K562 (cell line): ENCODE measurements at regions not wholly inside any gene's neighbourhood (a gene's known extent, or its start where the extent isn't known, plus 50 kb on each side); places are given as distances from the start of the nearest gene placed in this dataset.
"Not testable (repeated sequence)": the region's sequence is repeated elsewhere in the genome, so short reads cannot be mapped to it uniquely, and the experiment has no call there.

Experiments used
- ATAC-seq: fragments of 200-7000 bp; cut with Tn5 transposase; 3 replicates; pipeline ENCODE4 v1.9.1; 2020; ENCODE audit warnings: moderate library complexity
- BruUV-seq: library from RNA; stranded (reverse); fragments of 400-500 nt; replicated peaks from 2 replicates; lab custom pipeline; 2021; lab: Mats Ljungman, UMichigan
- CTCF ChIA-PET: fragments of 300-600 bp; formaldehyde crosslinking; extraction: SDS; loops from one replicate; lab custom pipeline; 2021; ENCODE audit warnings: low intra/inter-chr PET ratio; lab: Yijun Ruan, JAX
- POLR2A ChIA-PET: fragments of 300-600, 350-650 bp; sonication (Branson Sonifier 250); formaldehyde crosslinking; extraction: SDS; loops from one replicate; lab custom pipeline; 2021; ENCODE audit warnings: antibody characterized with exemption, inconsistent platforms; lab: Yijun Ruan, JAX
- DNase-seq, 4 experiments: peaks; one replicate each; pipeline versions ENCODE4 v3.0.0 to v3.0.0-alpha.2; 2011 to 2018; ENCODE audit warnings: low spot score in 3 of 4, mixed read lengths in 3 of 4; ENCODE audit errors: extremely low read depth in 1 of 4
- FAIRE-seq: peaks from 2 replicates; lab custom pipeline; 2011; peaks lifted over from hg19 to GRCh38; lab: Jason Lieb, UNC
- H2AFZ ChIP-seq: 2 replicates; pipeline ENCODE4 v1.6.0; 2011; ENCODE audit warnings: low read depth, low read length, control low read depth, inconsistent platforms
- H3K27ac ChIP-seq: fragments of 200-600 bp; 3 replicates; pipeline ENCODE4 v1.8.0; 2011; ENCODE audit warnings: low read depth, mild to moderate bottlenecking, control low read depth, inconsistent platforms, low read length, moderate library complexity, mixed read lengths; ENCODE audit errors: extremely low read depth
- H3K27me3 ChIP-seq, 2 experiments: fragments of 300-600 bp in 1 of 2; 2 replicates in 1 of 2; 3 replicates in 1 of 2; pipeline versions ENCODE4 v1.6.0 to v1.8.0; 2011; ENCODE audit warnings: inconsistent platforms in 2 of 2, low read length in 2 of 2, mild to moderate bottlenecking in 1 of 2, mixed read lengths in 1 of 2, moderate library complexity in 1 of 2; ENCODE audit not compliant: control insufficient read depth in 2 of 2, insufficient read depth in 2 of 2
- H3K36me3 ChIP-seq: fragments of 300-600 bp; 3 replicates; pipeline ENCODE4 v1.8.0; 2011; ENCODE audit warnings: mild to moderate bottlenecking, low read length, inconsistent platforms; ENCODE audit not compliant: control insufficient read depth, insufficient read depth
- H3K4me1 ChIP-seq, 2 experiments: fragments of 200-600 bp in 1 of 2; replicated peaks in 1 of 2; 2 replicates in 1 of 2; 3 replicates in 1 of 2; pipeline versions ENCODE4 v1.5.1 to v1.8.0; 2011; ENCODE audit warnings: inconsistent platforms in 2 of 2, low read length in 2 of 2, mild to moderate bottlenecking in 1 of 2, mixed read lengths in 1 of 2, moderate library complexity in 1 of 2; ENCODE audit not compliant: control insufficient read depth in 2 of 2, insufficient read depth in 2 of 2
- H3K4me2 ChIP-seq: 2 replicates; pipeline ENCODE4 v1.6.1; 2011; ENCODE audit warnings: low read length, control low read depth, inconsistent platforms, mixed read lengths; ENCODE audit not compliant: insufficient read depth
- H3K4me3 ChIP-seq: fragments of 200-600 bp; sonication (generic), shearing (Covaris generic); 2 replicates; pipeline ENCODE4 v1.5.1; 2016; ENCODE audit warnings: control low read depth, inconsistent platforms
- H3K79me2 ChIP-seq: fragments of 200-600 bp; 3 replicates; pipeline ENCODE4 v1.8.0; 2011; ENCODE audit warnings: low read length, inconsistent platforms; ENCODE audit not compliant: control insufficient read depth, insufficient read depth
- H3K9ac ChIP-seq, 2 experiments: 2 replicates each; pipeline versions ENCODE4 v1.6.0 to v1.6.1; 2011; ENCODE audit warnings: low read depth in 2 of 2, low read length in 2 of 2, control low read depth in 1 of 2, inconsistent platforms in 1 of 2, mild to moderate bottlenecking in 1 of 2, mixed read lengths in 1 of 2; ENCODE audit not compliant: insufficient read depth in 1 of 2
- H3K9me1 ChIP-seq: one replicate; pipeline ENCODE4 v1.6.0; 2011; ENCODE audit warnings: inconsistent platforms, mild to moderate bottlenecking, low read length, moderate library complexity; ENCODE audit not compliant: control insufficient read depth, insufficient read depth
- H3K9me3 ChIP-seq: replicated peaks from 2 replicates; pipeline ENCODE4 v1.5.1; 2011; ENCODE audit warnings: low read depth, low read length, inconsistent platforms; ENCODE audit not compliant: control insufficient read depth, insufficient read depth
- H4K20me1 ChIP-seq: replicated peaks from 2 replicates; pipeline ENCODE4 v1.6.1; 2011; ENCODE audit warnings: low read length, inconsistent platforms, mixed read lengths; ENCODE audit not compliant: control insufficient read depth, insufficient read depth
- BCOR ChIP-seq: fragments of 450-650 bp; IDR thresholded peaks from 2 replicates; pipeline ENCODE4 v1.6.1; 2016
- KDM1A ChIP-seq, 2 experiments: fragments of 450-650 bp; IDR thresholded peaks; 2 replicates each; pipeline ENCODE4 v1.6.1; 2016; ENCODE audit warnings: mild to moderate bottlenecking in 2 of 2
- ZFX ChIP-seq: sonication (generic); formaldehyde crosslinking; IDR thresholded peaks from 2 replicates; pipeline ENCODE4 v1.8.0; 2022; ENCODE audit warnings: mild to moderate bottlenecking, missing genetic modification reagents, moderate library complexity
- ZNF146 ChIP-seq: IDR thresholded peaks from one replicate; pipeline ENCODE4 v1.6.1; 2018; ENCODE audit warnings: missing compliant biosample characterization; ENCODE audit not compliant: unreplicated experiment
- WGBS: fragments of 100-300 bp; shearing (Covaris generic); methylation state at CpG from one replicate; pipeline ENCODE4 v1.1.6; 2016; ENCODE audit warnings: low coverage, mixed read lengths; ENCODE audit not compliant: insufficient coverage; ENCODE audit errors: missing lambda C conversion rate; 5-methylcytosine and 5-hydroxymethylcytosine counted together
- in situ Hi-C: fragments of 300-500 bp; cut with MboI; formaldehyde crosslinking; loops from 4 replicates; pipeline ENCODE4 v1.15.0; 2018; ENCODE audit warnings: inconsistent platforms, mixed read lengths
- intact Hi-C: fragments of 100-400 bp; cut with micrococcal nuclease; formaldehyde crosslinking; loops from 2 replicates; pipeline ENCODE4 v1.14.2; 2022
- TF ChIP-seq, protein P1 (sequence below), 2 experiments: fragments of 450-650 bp in 1 of 2; sonication (generic) in 1 of 2; formaldehyde crosslinking in 1 of 2; IDR thresholded peaks; 2 replicates each; pipeline versions ENCODE4 v1.7.1 to v1.9.0; 2016 to 2022; ENCODE audit warnings: inconsistent platforms in 1 of 2, mild to moderate bottlenecking in 1 of 2, missing genetic modification reagents in 1 of 2

DNA sequence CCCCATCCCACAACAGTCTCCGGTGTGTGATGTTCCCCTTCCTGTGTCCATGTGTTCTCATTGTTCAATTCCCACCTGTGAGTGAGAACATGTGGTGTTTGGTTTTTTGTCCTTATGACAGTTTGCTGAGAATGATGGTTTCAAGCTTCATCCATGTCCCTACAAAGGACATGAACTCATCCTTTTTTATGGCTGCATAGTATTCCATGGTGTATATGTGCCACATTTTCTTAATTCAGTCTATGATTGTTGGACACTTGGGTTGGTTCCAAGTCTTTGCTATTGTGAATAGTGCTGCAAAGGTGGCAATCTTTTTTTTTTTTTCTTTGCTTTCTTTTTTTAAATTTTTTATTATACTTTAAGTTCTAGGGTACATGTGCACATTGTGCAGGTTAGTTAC is 406.7 kb upstream of the ATP5MC3 start:
- ATAC-seq, DNase-seq: not testable (repeated sequence)

DNA sequence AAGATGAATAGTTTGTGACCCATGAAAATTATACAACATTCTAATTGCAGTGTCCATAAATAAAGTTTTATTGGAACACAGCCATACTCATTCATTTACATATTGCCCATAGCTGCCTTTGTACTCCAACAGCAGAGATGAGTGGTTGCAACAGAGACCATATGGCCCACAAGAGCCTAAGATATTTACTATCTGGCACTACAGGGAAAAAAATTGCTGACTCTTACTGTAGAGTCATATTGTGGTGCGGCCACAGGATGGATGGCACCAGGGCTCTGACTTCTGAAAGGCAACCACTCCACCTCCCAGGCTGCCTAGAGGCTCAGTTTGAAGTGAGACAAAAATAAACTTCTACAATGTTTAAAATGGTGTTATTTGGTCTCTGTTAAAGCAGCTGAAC is 404.0 kb upstream of the ATP5MC3 start:
- H4K20me1 ChIP-seq, result no peaks in the 10 kb centered on the region
- no peaks in the 10 kb centered on the region for H3K9me1 ChIP-seq
- no peak overlapping the region for H3K9ac ChIP-seq
- no peaks in the 10 kb centered on the region for H3K9me3 ChIP-seq
- peaks cover 0 to 11% of the 10 kb centered on the region in 2 experiments; a peak in 2 of 5 replicates for H3K27me3 ChIP-seq
- FAIRE-seq, result no peak
- no peak overlapping the region for H3K4me2 ChIP-seq
- no peak for TF ChIP-seq ZFX (CRISPR knock-in tag)
- TF ChIP-seq, protein P1, sequence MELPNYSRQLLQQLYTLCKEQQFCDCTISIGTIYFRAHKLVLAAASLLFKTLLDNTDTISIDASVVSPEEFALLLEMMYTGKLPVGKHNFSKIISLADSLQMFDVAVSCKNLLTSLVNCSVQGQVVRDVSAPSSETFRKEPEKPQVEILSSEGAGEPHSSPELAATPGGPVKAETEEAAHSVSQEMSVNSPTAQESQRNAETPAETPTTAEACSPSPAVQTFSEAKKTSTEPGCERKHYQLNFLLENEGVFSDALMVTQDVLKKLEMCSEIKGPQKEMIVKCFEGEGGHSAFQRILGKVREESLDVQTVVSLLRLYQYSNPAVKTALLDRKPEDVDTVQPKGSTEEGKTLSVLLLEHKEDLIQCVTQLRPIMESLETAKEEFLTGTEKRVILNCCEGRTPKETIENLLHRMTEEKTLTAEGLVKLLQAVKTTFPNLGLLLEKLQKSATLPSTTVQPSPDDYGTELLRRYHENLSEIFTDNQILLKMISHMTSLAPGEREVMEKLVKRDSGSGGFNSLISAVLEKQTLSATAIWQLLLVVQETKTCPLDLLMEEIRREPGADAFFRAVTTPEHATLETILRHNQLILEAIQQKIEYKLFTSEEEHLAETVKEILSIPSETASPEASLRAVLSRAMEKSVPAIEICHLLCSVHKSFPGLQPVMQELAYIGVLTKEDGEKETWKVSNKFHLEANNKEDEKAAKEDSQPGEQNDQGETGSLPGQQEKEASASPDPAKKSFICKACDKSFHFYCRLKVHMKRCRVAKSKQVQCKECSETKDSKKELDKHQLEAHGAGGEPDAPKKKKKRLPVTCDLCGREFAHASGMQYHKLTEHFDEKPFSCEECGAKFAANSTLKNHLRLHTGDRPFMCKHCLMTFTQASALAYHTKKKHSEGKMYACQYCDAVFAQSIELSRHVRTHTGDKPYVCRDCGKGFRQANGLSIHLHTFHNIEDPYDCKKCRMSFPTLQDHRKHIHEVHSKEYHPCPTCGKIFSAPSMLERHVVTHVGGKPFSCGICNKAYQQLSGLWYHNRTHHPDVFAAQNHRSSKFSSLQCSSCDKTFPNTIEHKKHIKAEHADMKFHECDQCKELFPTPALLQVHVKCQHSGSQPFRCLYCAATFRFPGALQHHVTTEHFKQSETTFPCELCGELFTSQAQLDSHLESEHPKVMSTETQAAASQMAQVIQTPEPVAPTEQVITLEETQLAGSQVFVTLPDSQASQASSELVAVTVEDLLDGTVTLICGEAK (IDR thresholded peaks at IDR 0.05), result peak; percentile 55
- TF ChIP-seq, protein P1 (CRISPR knock-in tag; IDR thresholded peaks at IDR 0.05), result no peak
- no peaks in the 10 kb centered on the region for H3K4me1 ChIP-seq
- CTCF ChIA-PET, result no interaction called here
- H3K27ac ChIP-seq, result no peak overlapping the region
- H2AFZ ChIP-seq, result no peak overlapping the region
- no peak for ATAC-seq
- BruUV-seq, result no TSS peak
- no peak overlapping the region for H3K4me3 ChIP-seq
- in situ Hi-C loops, result no loop called here
- H3K36me3 ChIP-seq, result no peaks in the 10 kb centered on the region
- WGBS, result 7% methylated on average over 1 of the region's 1 CpG
- no peak for DNase-seq
- intact Hi-C loops, result no loop called here
- no peaks in the 10 kb centered on the region for H3K79me2 ChIP-seq
- POLR2A ChIA-PET, result interaction anchor here (0.7 kb wide), 1 partner anchor 220 kb away, joined by 3 read pairs; no protein-coding TSS in a partner anchor

More for the DNA sequence above, 406.7 kb upstream of the ATP5MC3 start:
- POLR2A ChIA-PET, CTCF ChIA-PET, intact Hi-C loops, H3K27ac ChIP-seq, H3K9me3 ChIP-seq, FAIRE-seq, H3K36me3 ChIP-seq, H3K4me3 ChIP-seq, H3K79me2 ChIP-seq, BruUV-seq, H3K9me1 ChIP-seq, H3K4me2 ChIP-seq, H3K27me3 ChIP-seq: not testable (repeated sequence)
- TF ChIP-seq ZNF146 (CRISPR knock-in tag) (peak; percentile 80), KDM1A (IDR thresholded peaks at IDR 0.05) (peak in 1 of 2 experiments; percentile 22; a peak in 1 of 4 replicates), BCOR (peak; percentile 46; the same call in 1 of the 2 replicates)
- TF ChIP-seq, all 486 proteins: peak for 3; not testable (repeated sequence) for 483
- H2AFZ ChIP-seq, H3K9ac ChIP-seq, H3K4me1 ChIP-seq, H4K20me1 ChIP-seq, in situ Hi-C loops: not testable (repeated sequence)
- WGBS, result no CpG with 5 or more reads among the region's 1 CpG
